Breast epithelium (tissue), 4 donors: ENCODE measurements at regions not wholly inside any gene's neighbourhood (a gene's known extent, or its start where the extent isn't known, plus 50 kb on each side); places are given as distances from the start of the nearest gene placed in this dataset.

ENCODE experiments used
- DNase-seq, 2 donors: peaks; one replicate each; pipeline ENCODE4 v3.0.0-alpha.2; 2019; ENCODE audit warnings: low spot score in 2 of 2
- H3K27ac ChIP-seq, 2 donors: fragments of 200-600 bp; sonication (generic) in 1 of 2; one replicate each; pipeline ENCODE4 v1.5.1; 2016 to 2019; ENCODE audit warnings: mild to moderate bottlenecking in 1 of 2
- H3K27me3 ChIP-seq, 2 donors: fragments of 200-600 bp; sonication (generic) in 1 of 2; one replicate each; pipeline versions ENCODE4 v1.5.1 to v1.6.0; 2017 to 2019; ENCODE audit warnings: control low read depth in 1 of 2, mild to moderate bottlenecking in 1 of 2
- H3K36me3 ChIP-seq: fragments of 200-600 bp; one replicate; pipeline ENCODE4 v1.5.1; 2019
- H3K4me1 ChIP-seq, 2 donors: fragments of 200-600 bp; sonication (generic); one replicate each; pipeline ENCODE4 v1.5.1; 2016 to 2019; ENCODE audit warnings: control low read depth in 1 of 2
- H3K4me3 ChIP-seq, 3 donors: fragments of 200-600 bp; sonication (generic); 1 replicate in 2 of 3; 2 replicates in 1 of 3; pipeline ENCODE4 v1.5.1; 2016 to 2019; ENCODE audit warnings: mild to moderate bottlenecking in 3 of 3, moderate library complexity in 2 of 3
- H3K9me3 ChIP-seq, 2 donors: fragments of 200-600 bp; sonication (generic) in 1 of 2; one replicate each; pipeline ENCODE4 v1.5.1; 2016 to 2019; ENCODE audit warnings: control low read depth in 1 of 2
- POLR2A ChIP-seq: fragments of 450-650 bp; IDR thresholded peaks from one replicate; pipeline ENCODE4 v1.6.1; 2016; ENCODE audit warnings: antibody characterized with exemption, mild to moderate bottlenecking, moderate library complexity
- POLR2AphosphoS5 ChIP-seq, 3 donors: sonication (generic); formaldehyde crosslinking; IDR thresholded peaks; one replicate each; pipeline ENCODE4 v1.6.1; 2017; ENCODE audit warnings: antibody characterized with exemption in 3 of 3
- intact Hi-C: fragments of 100-400 bp; cut with DNase I; formaldehyde crosslinking; loops from one replicate; pipeline ENCODE4 v1.15.1; 2023; ENCODE audit warnings: low total_unique reads
- TF ChIP-seq, protein P1 (sequence below), 3 donors: fragments of 450-650 bp; IDR thresholded peaks; one replicate each; pipeline ENCODE4 v1.5.1; 2016 to 2017; ENCODE audit warnings: antibody characterized with exemption in 3 of 3, mild to moderate bottlenecking in 3 of 3, moderate library complexity in 3 of 3

DNA sequence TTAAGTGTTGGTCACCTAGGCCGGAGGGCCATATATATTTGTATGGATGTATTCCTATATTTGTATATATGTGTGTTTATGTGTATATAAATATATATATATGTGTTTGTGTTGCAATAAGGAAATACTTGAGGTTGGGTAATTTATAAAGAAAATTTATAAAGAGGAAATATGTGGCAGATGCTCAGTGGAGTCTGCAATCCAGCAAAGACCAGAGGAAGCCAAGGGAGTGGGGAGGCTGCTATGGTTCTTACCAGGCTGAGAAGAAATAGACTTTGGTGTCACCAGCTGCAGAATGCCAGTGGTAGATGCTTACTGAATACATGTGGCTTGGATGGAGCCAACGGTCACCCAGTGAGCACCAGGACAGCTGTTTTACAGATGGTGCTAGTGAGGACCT, 97.4 kb upstream of the ELOVL5 start:
- no peaks in the 10 kb centered on the region for H3K4me1 ChIP-seq
- no peaks in the 10 kb centered on the region for H3K9me3 ChIP-seq
- TF ChIP-seq POLR2AphosphoS5 (IDR thresholded peaks at IDR 0.05) = no peak
- TF ChIP-seq, protein P1, sequence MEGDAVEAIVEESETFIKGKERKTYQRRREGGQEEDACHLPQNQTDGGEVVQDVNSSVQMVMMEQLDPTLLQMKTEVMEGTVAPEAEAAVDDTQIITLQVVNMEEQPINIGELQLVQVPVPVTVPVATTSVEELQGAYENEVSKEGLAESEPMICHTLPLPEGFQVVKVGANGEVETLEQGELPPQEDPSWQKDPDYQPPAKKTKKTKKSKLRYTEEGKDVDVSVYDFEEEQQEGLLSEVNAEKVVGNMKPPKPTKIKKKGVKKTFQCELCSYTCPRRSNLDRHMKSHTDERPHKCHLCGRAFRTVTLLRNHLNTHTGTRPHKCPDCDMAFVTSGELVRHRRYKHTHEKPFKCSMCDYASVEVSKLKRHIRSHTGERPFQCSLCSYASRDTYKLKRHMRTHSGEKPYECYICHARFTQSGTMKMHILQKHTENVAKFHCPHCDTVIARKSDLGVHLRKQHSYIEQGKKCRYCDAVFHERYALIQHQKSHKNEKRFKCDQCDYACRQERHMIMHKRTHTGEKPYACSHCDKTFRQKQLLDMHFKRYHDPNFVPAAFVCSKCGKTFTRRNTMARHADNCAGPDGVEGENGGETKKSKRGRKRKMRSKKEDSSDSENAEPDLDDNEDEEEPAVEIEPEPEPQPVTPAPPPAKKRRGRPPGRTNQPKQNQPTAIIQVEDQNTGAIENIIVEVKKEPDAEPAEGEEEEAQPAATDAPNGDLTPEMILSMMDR (IDR thresholded peaks at IDR 0.05) = no peak
- H3K27me3 ChIP-seq = no peaks in the 10 kb centered on the region
- no peak overlapping the region for H3K4me3 ChIP-seq
- no peak overlapping the region for H3K27ac ChIP-seq
- intact Hi-C loops = no loop called here
- H3K36me3 ChIP-seq = no peaks in the 10 kb centered on the region
- no peak for DNase-seq

DNA sequence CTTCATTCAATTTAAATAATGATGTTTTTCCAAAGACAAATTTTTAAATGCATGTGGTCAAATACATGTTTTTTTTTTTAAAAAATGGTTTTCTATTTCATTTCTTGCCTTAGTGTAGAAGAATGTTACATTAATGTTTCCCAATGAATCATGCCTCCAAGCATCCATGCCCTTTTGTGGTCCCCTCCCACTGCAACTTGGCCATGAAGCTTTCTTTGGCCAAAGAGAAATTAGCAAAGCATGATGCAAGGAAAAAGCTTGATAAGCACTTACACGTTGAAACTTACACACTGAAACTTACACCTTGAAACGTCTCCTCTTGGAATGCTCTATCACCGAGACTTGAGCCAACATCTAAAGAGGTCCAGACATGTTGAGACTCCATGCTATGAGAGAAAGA, 93.0 kb upstream of the ELOVL5 start:
- no peak for DNase-seq
- H3K4me3 ChIP-seq = no peak overlapping the region
- TF ChIP-seq POLR2A (no peak), POLR2AphosphoS5 (IDR thresholded peaks at IDR 0.05) (no peak)
- TF ChIP-seq, protein P1 (IDR thresholded peaks at IDR 0.05) = no peak
- H3K4me1 ChIP-seq = peaks cover 0 to 14% of the 10 kb centered on the region in 2 donors
- no peak overlapping the region for H3K27ac ChIP-seq
- intact Hi-C loops = no loop called here
- no peaks in the 10 kb centered on the region for H3K36me3 ChIP-seq
- no peaks in the 10 kb centered on the region for H3K27me3 ChIP-seq
- H3K9me3 ChIP-seq = no peaks in the 10 kb centered on the region

DNA sequence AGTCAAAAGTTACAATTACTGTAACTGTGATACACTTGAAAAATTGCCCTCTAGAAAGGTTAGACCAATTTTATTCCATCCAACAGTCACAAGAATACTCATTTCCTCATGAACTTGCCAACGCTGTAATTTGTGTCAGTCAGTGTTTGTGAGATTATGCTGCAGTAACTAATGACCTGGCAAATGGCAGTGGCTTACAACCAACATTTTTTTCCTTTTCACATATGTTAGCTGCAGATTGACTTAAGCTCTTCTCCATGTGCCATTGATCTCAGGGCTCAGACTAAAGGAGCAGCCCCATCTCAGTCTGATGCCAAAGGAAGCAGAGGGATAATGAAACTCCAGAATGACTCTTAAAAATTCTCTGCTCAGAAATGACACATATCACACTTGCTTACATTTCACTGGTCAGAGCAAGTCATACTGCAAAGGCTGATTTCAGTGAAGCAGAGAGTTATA, 92.3 kb upstream of the ELOVL5 start:
- no peak for DNase-seq
- peaks cover 0 to 14% of the 10 kb centered on the region in 2 donors for H3K4me1 ChIP-seq
- intact Hi-C loops = no loop called here
- H3K36me3 ChIP-seq = no peaks in the 10 kb centered on the region
- no peaks in the 10 kb centered on the region for H3K9me3 ChIP-seq
- H3K27ac ChIP-seq = peak overlapping the region; percentile 66 to 73
- TF ChIP-seq POLR2AphosphoS5 (IDR thresholded peaks at IDR 0.05) (no peak), POLR2A (no peak)
- TF ChIP-seq, protein P1 (IDR thresholded peaks at IDR 0.05) = no peak
- H3K4me3 ChIP-seq = no peak overlapping the region
- no peaks in the 10 kb centered on the region for H3K27me3 ChIP-seq

DNA sequence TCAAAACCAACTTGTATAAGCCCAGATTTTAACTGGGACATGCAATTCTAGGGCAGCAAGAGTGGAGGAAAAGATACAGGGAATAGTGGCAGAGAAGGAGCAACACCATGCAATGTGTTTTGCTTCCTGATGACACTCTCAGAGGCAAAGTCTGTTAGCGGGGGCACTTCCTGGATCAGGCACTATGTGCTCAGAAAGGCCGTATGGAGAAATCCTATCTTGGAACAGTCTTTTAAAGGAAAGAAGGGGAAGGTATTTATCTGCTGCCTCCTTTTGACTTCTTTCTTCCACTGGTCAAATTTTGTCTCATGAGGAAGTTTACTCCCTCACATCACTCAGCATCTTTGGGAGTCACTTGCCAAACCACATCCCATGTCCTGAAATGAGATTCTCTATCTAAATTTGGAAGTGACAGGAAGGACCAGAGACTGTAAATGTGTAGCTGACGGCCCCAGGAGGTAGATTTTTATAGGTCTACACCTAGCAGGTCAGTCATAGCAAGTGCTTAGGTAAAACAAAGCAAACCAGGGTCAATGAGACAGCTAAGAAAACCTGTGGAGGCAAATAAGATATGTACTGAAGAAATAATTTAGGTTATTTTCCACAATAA, 91.7 kb upstream of the ELOVL5 start:
- H3K4me1 ChIP-seq = peaks cover 0 to 14% of the 10 kb centered on the region in 2 donors
- H3K36me3 ChIP-seq = no peaks in the 10 kb centered on the region
- intact Hi-C loops = no loop called here
- H3K27ac ChIP-seq = peak overlapping the region; percentile 66 to 73
- no peak overlapping the region for H3K4me3 ChIP-seq
- no peak for TF ChIP-seq POLR2A
- TF ChIP-seq, protein P1 (IDR thresholded peaks at IDR 0.05) = no peak
- no peak for TF ChIP-seq POLR2AphosphoS5 (IDR thresholded peaks at IDR 0.05)
- no peak for DNase-seq
- H3K9me3 ChIP-seq = no peaks in the 10 kb centered on the region
- no peaks in the 10 kb centered on the region for H3K27me3 ChIP-seq

DNA sequence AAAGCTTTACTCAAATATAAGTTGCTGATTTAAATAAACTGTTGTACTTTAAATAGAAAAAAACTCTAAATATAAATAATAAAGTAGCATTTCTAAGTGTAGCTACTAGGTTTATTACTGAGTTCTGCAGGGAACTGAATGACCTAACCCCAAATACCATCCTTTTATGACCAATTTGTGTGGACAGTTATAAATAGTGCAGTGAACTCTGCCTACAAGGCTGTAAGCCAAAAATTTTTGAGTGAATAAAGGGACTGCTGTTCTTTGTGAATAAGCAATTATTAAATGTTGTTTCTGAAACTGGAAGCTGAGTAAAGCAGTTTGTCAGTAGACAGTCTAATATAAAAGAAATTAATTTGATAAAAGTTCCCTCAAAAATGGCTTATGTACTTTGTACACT, 90.8 kb upstream of the ELOVL5 start:
- DNase-seq = no peak
- intact Hi-C loops = loop anchor here (2.0 kb wide), 1 partner anchor 19 kb away; no protein-coding TSS in a partner anchor
- Histone ChIP-seq H3K4me1 (peaks cover 0 to 14% of the 10 kb centered on the region in 2 donors), H3K27me3 (no peaks in the 10 kb centered on the region), H3K9me3 (no peaks in the 10 kb centered on the region), H3K4me3 (no peak overlapping the region), H3K36me3 (no peaks in the 10 kb centered on the region), H3K27ac (peak overlapping the region in 1 of 2 donors; percentile 66)
- TF ChIP-seq POLR2AphosphoS5 (IDR thresholded peaks at IDR 0.05) = no peak
- TF ChIP-seq, protein P1 (IDR thresholded peaks at IDR 0.05) = no peak
- no peak for TF ChIP-seq POLR2A
